ENCODE measurements at regions not wholly inside any gene's neighbourhood (a gene's known extent, or its start where the extent isn't known, plus 50 kb on each side); places are given as distances from the start of the nearest gene placed in this dataset.

DNA sequence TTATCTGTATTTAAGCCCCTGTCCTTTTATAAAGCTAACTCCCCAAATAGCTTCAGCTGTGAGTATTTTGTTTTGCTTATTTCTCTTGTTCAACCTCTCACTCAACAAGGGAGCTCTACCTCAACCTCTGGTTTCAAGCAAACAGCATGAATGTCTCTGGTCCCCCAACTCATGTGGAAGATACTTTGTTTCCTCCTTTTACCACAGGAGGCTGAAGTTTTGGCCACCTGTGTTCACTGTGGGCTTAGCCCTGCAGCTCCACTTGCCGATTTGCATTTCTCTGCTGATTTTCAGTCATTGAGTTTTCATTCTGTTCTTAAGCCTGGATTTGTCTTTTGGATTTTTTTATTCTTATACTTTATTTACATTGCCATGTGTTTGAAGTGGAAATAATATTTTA, 613.1 kb downstream of the USP25 start:
- Histone ChIP-seq H3K27ac (no peak overlapping the region), H3K9me3 (no peaks in the 10 kb centered on the region), H3K36me3 (no peaks in the 10 kb centered on the region), H3K4me1 (no peaks in the 10 kb centered on the region), H3K4me3 (replicated peaks in 1 of 3) (no peak overlapping the region), H3K27me3 (no peaks in the 10 kb centered on the region)
- 93 to 95% methylated on average over 1 of the region's 1 CpG for WGBS, 2 donors
- TF ChIP-seq, protein P1, sequence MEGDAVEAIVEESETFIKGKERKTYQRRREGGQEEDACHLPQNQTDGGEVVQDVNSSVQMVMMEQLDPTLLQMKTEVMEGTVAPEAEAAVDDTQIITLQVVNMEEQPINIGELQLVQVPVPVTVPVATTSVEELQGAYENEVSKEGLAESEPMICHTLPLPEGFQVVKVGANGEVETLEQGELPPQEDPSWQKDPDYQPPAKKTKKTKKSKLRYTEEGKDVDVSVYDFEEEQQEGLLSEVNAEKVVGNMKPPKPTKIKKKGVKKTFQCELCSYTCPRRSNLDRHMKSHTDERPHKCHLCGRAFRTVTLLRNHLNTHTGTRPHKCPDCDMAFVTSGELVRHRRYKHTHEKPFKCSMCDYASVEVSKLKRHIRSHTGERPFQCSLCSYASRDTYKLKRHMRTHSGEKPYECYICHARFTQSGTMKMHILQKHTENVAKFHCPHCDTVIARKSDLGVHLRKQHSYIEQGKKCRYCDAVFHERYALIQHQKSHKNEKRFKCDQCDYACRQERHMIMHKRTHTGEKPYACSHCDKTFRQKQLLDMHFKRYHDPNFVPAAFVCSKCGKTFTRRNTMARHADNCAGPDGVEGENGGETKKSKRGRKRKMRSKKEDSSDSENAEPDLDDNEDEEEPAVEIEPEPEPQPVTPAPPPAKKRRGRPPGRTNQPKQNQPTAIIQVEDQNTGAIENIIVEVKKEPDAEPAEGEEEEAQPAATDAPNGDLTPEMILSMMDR (IDR thresholded peaks at IDR 0.05) = no peak
- TF ChIP-seq POLR2A (IDR thresholded peaks at IDR 0.05) = no peak
- intact Hi-C loops (cut with DNase I) = no loop called here
- DNase-seq = no peak

DNA sequence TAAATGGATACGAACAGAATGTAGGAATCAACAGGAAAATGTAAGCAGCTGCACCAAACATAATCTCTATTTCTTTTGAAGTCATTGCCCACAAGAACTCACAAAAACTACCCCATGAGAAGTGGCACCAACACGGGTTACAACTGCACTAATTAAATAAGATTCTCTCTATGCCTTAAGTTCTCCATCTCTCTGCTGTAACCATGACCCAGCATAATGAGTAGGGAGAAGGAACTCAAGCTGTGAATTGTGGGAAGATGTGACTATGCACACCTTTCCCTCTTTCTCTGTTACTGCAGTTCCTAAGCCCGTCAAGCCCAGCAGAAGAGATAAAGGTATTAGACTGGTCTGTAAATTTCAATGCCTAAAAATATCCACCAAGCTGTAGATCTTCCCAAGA, 614.0 kb downstream of the USP25 start:
- WGBS, 2 donors = 89 to 94% methylated on average over 3 of the region's 3 CpGs

GRCh38 chr21:16345757-16346156, 616.0 kb downstream of the USP25 start:
- Histone ChIP-seq H3K27me3 (no peaks in the 10 kb centered on the region), H3K4me1 (no peaks in the 10 kb centered on the region), H3K4me3 (replicated peaks in 1 of 3) (no peak overlapping the region), H3K27ac (no peak overlapping the region), H3K36me3 (no peaks in the 10 kb centered on the region), H3K9me3 (no peaks in the 10 kb centered on the region)
- TF ChIP-seq POLR2A (IDR thresholded peaks at IDR 0.05) = no peak
- TF ChIP-seq, protein P1 (IDR thresholded peaks at IDR 0.05) = no peak
- 99% methylated on average over 1 of the region's 1 CpG for WGBS, 2 donors
- no peak for DNase-seq
- intact Hi-C loops (cut with DNase I) = no loop called here

More for the DNA sequence above, 614.0 kb downstream of the USP25 start:
- TF ChIP-seq, protein P1 (IDR thresholded peaks at IDR 0.05) = no peak
- TF ChIP-seq POLR2A (IDR thresholded peaks at IDR 0.05) = no peak
- intact Hi-C loops (cut with DNase I) = no loop called here
- Histone ChIP-seq H3K27me3 (no peaks in the 10 kb centered on the region), H3K9me3 (no peaks in the 10 kb centered on the region), H3K4me1 (no peaks in the 10 kb centered on the region), H3K4me3 (replicated peaks in 1 of 3) (no peak overlapping the region), H3K27ac (no peak overlapping the region), H3K36me3 (no peaks in the 10 kb centered on the region)
- DNase-seq = no peak

DNA sequence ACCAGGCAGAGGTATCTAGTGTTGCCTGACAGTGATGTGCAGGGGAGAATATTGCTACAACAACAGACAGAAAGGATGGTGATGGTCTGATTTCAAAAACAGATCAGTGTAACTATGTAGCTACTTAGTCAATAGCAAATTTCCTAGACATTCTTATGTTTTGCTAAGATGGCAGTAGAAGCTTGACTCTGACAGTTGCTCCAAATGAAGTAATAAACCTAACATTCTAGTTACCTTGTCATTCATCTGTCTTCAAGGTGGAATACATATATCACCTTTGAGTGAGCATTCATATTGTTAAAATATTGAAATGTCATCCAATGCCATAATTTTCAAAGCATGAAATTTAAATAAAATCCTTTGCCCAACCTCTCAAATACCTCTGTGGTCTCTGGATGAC, 617.4 kb downstream of the USP25 start:
- no peaks in the 10 kb centered on the region for H3K4me1 ChIP-seq
- no peaks in the 10 kb centered on the region for H3K36me3 ChIP-seq
- TF ChIP-seq, protein P1 (IDR thresholded peaks at IDR 0.05) = no peak
- TF ChIP-seq POLR2A (IDR thresholded peaks at IDR 0.05) = no peak
- no peak overlapping the region for H3K27ac ChIP-seq
- DNase-seq = no peak
- no peaks in the 10 kb centered on the region for H3K9me3 ChIP-seq
- intact Hi-C loops (cut with DNase I) = no loop called here
- H3K27me3 ChIP-seq = no peaks in the 10 kb centered on the region
- no peak overlapping the region for H3K4me3 ChIP-seq (replicated peaks in 1 of 3)

GRCh38 chr21:16353764-16354163, 624.0 kb downstream of the USP25 start:
- H3K27me3 ChIP-seq = no peaks in the 10 kb centered on the region
- no peak overlapping the region for H3K4me3 ChIP-seq (replicated peaks in 1 of 3)
- peaks cover 3 to 5% of the 10 kb centered on the region in 2 donors for H3K4me1 ChIP-seq
- no peaks in the 10 kb centered on the region for H3K9me3 ChIP-seq
- DNase-seq = no peak
- TF ChIP-seq POLR2A (IDR thresholded peaks at IDR 0.05) = no peak
- TF ChIP-seq, protein P1 (IDR thresholded peaks at IDR 0.05) = no peak
- intact Hi-C loops (cut with DNase I) = no loop called here
- H3K27ac ChIP-seq = no peak overlapping the region
- no peaks in the 10 kb centered on the region for H3K36me3 ChIP-seq
- WGBS, 2 donors = 84 to 93% methylated on average over 6 of the region's 6 CpGs
